Stimulated activated CD8-positive, alpha-beta memory T cell treated with anti-CD3 and anti-CD28 coated beads, Interleukin-4, amount 100 ng/mL, for 24 hours (primary cell): ENCODE measurements at regions not wholly inside any gene's neighbourhood (a gene's known extent, or its start where the extent isn't known, plus 50 kb on each side); places are given as distances from the start of the nearest gene placed in this dataset.

Experiments used
- DNase-seq: peaks from one replicate; pipeline ENCODE4 v3.0.0-alpha.2; 2020; ENCODE audit warnings: low read depth

GRCh38 chr20:60803335-60804055, 448.6 kb upstream of the CDH4 start:
- no peak for DNase-seq

GRCh38 chr20:60804240-60804917, 447.7 kb upstream of the CDH4 start:
- no peak for DNase-seq

DNA sequence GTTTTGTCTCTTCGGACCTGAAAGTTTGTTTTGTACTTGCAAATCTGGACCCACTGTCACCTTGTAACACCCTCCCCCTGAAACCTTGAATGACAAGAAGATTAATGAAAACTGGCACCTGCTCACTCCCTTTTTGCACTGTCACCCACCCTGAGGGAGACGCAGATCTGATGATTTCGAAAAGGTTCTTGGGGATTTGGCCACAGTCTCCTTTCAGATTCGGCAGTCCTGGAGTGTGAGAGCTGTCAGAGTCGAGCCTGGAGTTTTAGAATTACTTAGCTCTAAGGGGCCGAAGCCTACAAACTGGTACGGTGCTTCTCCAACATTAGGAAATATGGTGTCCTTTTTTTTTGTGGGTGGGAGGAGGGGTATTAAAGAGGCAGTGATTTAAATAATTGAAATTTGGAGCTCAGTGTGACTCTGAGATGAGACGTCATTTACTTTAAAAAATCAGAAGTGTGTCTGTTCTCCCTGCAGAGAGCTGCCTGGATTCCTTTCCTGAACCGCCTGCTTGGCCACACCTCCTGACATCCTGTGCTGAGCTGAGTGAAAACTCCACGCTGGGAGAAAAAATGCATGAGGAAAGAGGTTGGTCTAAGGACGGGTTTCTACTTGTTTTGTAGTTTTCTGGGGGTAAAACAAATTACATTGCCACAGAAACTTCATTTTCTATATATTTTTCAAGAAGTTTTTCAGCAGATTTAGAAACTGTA, 447.0 kb upstream of the CDH4 start:
- no peak for DNase-seq

GRCh38 chr20:60806354-60806753, 445.7 kb upstream of the CDH4 start:
- DNase-seq = no peak

- DNase-seq = no peak
These were observed 445.2 kb upstream of the CDH4 start for GRCh38 chr20:60806824-60807223.

GRCh38 chr20:60808003-60808672, 443.9 kb upstream of the CDH4 start:
- DNase-seq = no peak

- DNase-seq = no peak
These were observed 443.4 kb upstream of the CDH4 start for GRCh38 chr20:60808701-60809100.

- DNase-seq = no peak
These were observed 441.5 kb upstream of the CDH4 start for GRCh38 chr20:60810561-60810960.

GRCh38 chr20:60812561-60812960, 439.5 kb upstream of the CDH4 start:
- DNase-seq = no peak

GRCh38 chr20:60813066-60813465, 439.0 kb upstream of the CDH4 start:
- no peak for DNase-seq

DNA sequence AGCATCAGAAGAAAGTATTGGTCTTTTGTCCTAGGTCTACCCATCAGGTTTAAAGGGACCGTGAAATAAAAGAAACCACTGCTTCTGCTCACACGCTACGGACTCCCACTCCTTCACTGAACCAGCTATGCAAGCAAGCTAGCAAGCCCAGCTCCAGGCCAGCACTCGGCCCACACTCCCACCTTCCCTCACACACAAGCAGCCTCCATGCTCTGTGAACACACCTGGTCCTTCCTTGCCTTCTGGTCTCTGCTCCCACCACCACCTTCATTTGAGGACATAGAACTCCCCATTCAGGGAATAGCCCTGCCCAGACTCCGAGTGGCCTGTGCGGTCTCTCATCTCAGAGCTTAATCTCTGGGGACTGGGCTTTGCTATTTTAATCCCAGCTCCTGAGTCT, 436.4 kb upstream of the CDH4 start:
- DNase-seq = no peak

- no peak for DNase-seq
These were observed 435.2 kb upstream of the CDH4 start for GRCh38 chr20:60816901-60817300.

GRCh38 chr20:60817891-60818290, 434.2 kb upstream of the CDH4 start:
- no peak for DNase-seq

DNA sequence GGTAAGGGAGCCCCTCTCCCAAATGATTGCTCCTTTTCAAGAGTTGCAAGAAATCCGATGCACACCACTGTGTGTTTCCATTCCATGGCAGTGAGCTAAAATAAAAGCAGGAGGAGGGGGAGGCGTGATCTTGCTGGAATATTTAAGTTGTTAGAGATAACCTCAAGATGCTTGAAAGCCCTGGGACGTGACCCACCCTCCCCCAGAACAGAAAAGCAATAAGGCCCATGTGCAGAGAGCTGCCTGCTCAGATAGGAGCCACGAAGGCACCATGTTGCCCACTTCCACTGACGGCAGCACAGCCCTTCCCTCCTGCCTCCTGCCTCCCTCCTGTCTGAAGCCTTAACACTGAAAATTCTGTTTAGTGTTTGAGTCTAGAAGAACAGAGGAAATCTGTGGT, 432.6 kb upstream of the CDH4 start:
- no peak for DNase-seq

- no peak for DNase-seq
These were observed 431.9 kb upstream of the CDH4 start for GRCh38 chr20:60820149-60820548.

GRCh38 chr20:60820918-60821317, 431.1 kb upstream of the CDH4 start:
- DNase-seq = no peak

- DNase-seq = no peak
These were observed 429.1 kb upstream of the CDH4 start for GRCh38 chr20:60822699-60823607.

GRCh38 chr20:60835876-60836275, 416.2 kb upstream of the CDH4 start:
- no peak for DNase-seq

DNA sequence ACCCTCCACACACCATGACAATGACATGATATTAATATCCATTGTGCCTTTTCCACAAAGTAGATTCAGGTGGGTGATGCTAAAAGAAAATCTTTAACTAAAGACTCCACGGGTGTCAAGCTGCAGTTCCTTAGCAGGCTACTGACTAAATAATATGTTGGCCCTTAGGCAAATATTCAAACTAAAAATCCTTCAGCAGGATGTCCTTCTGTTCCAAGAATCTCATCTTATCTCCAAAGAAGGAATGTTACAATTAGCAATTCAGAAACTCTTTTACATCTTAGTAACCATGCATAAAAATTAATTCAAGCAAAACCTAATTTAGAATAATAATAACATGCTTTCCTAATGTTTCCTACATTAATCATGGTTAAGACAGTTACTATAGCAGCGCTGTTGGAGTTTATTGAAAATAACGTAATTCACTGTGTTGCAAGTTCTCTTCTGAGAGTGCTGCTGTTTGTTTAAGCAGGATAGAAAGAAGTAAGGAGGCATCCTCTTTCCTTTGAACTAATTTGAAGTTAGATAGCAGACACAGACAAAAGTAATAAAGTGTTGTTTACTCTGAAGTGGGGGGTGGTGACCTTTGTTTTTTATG, 414.8 kb upstream of the CDH4 start:
- no peak for DNase-seq

DNA sequence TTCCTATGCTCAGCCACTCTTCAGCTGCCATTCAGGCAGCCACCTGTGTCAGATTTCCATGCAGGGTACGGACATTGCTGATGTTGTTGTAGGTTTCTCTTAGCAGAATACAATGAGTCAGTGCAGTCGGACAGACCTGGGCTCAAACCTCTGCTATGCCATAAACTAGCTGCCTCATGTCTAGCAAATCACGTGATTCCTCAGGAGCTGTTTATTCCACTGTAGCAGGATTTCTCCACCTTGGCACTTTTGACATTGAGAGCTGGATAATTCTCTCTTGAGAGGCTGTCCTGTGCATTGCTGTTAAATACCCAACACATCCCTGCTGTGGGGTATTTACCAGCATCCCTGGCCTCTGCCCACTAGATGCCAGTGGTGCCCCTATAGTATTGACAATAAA, 413.8 kb upstream of the CDH4 start:
- DNase-seq = no peak

GRCh38 chr20:60840971-60841370, 411.1 kb upstream of the CDH4 start:
- DNase-seq = no peak
